ENCODE measurements at regions not wholly inside any gene's neighbourhood (a gene's known extent, or its start where the extent isn't known, plus 50 kb on each side); places are given as distances from the start of the nearest gene placed in this dataset.

GRCh38 chr6:165769884-165770283 is 106.8 kb upstream of the PDE10A start:
- TF ChIP-seq CTCF (conservative IDR thresholded peaks at IDR 0.05) (no peak), ZFX (IDR thresholded peaks at IDR 0.05) (no peak)
